NCI-H510A (cell line): ENCODE measurements at regions not wholly inside any gene's neighbourhood (a gene's known extent, or its start where the extent isn't known, plus 50 kb on each side); places are given as distances from the start of the nearest gene placed in this dataset.
"Not testable (repeated sequence)": the region's sequence is repeated elsewhere in the genome, so short reads cannot be mapped to it uniquely, and the experiment has no call there.

Experiments used
- DNase-seq: peaks from one replicate; lab custom pipeline; 2025; lab: John Stamatoyannopoulos, UW

- no peak for DNase-seq
These were observed 523.7 kb downstream of the FAM181B start for GRCh38 chr11:82210011-82210410.

- no peak for DNase-seq
These were observed 538.4 kb downstream of the FAM181B start for GRCh38 chr11:82195283-82195682.

- DNase-seq = no peak
These were observed 539.1 kb downstream of the FAM181B start for GRCh38 chr11:82194521-82194920.

GRCh38 chr11:82191695-82192094 lies 542.0 kb downstream of the FAM181B start:
- no peak for DNase-seq

GRCh38 chr11:82185925-82186324 lies 547.7 kb downstream of the FAM181B start:
- no peak for DNase-seq

GRCh38 chr11:82184966-82185365 lies 548.7 kb downstream of the FAM181B start:
- DNase-seq = no peak

- DNase-seq = no peak
These were observed 550.3 kb downstream of the FAM181B start for GRCh38 chr11:82183346-82183745.

GRCh38 chr11:82182697-82183096 lies 551.0 kb downstream of the FAM181B start:
- DNase-seq = not testable (repeated sequence)

- not testable (repeated sequence) for DNase-seq
These were observed 551.9 kb downstream of the FAM181B start for GRCh38 chr11:82181796-82182195.

- no peak for DNase-seq
These were observed 556.7 kb downstream of the FAM181B start for GRCh38 chr11:82176945-82177344.

GRCh38 chr11:82176365-82176764 lies 557.3 kb downstream of the FAM181B start:
- DNase-seq = no peak

- no peak for DNase-seq
These were observed 559.1 kb downstream of the FAM181B start for GRCh38 chr11:82174610-82175009.

GRCh38 chr11:82146789-82147188 lies 586.9 kb downstream of the FAM181B start:
- DNase-seq = no peak

GRCh38 chr11:82118946-82119345 lies 614.7 kb downstream of the FAM181B start:
- no peak for DNase-seq

GRCh38 chr11:82117362-82117761 lies 616.3 kb downstream of the FAM181B start:
- DNase-seq = no peak

GRCh38 chr11:82105331-82105998 lies 628.2 kb downstream of the FAM181B start:
- no peak for DNase-seq

- no peak for DNase-seq
These were observed 640.8 kb downstream of the FAM181B start for GRCh38 chr11:82092904-82093303.

GRCh38 chr11:82089426-82089825 lies 644.2 kb downstream of the FAM181B start:
- no peak for DNase-seq

- DNase-seq = no peak
These were observed 648.2 kb downstream of the FAM181B start for GRCh38 chr11:82085493-82085892.

- no peak for DNase-seq
These were observed 650.7 kb downstream of the FAM181B start for GRCh38 chr11:82082976-82083375.

- no peak for DNase-seq
These were observed 653.5 kb downstream of the FAM181B start for GRCh38 chr11:82080160-82080559.

GRCh38 chr11:82076126-82076525 lies 657.5 kb downstream of the FAM181B start:
- DNase-seq = no peak

- no peak for DNase-seq
These were observed 674.2 kb downstream of the FAM181B start for GRCh38 chr11:82059505-82059904.

- no peak for DNase-seq
These were observed 677.2 kb downstream of the FAM181B start for GRCh38 chr11:82056450-82056849.
